ENCODE measurements at regions not wholly inside any gene's neighbourhood (a gene's known extent, or its start where the extent isn't known, plus 50 kb on each side); places are given as distances from the start of the nearest gene placed in this dataset.

DNA sequence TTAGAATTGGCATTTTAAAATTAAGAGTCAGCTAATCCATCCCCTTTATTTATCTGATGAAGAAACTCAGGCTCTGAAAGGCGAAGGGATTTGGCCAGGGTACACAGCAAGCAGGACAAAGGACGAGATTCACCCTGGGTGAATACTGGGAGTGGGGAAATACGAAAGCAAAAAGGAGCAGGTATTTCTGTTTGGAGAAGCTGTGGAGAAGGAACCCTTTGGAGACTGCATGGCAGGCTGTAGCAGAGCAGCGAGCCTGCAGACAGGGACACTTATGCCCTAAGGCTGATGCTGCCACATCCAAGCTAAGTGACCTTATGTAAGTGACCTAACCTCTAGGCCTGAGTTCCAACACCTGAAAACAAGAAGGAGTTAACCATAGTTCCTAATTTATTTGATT, 207.2 kb upstream of the C1orf87 start:
- no peak overlapping the region for H3K27ac ChIP-seq
- TF ChIP-seq, protein P1, sequence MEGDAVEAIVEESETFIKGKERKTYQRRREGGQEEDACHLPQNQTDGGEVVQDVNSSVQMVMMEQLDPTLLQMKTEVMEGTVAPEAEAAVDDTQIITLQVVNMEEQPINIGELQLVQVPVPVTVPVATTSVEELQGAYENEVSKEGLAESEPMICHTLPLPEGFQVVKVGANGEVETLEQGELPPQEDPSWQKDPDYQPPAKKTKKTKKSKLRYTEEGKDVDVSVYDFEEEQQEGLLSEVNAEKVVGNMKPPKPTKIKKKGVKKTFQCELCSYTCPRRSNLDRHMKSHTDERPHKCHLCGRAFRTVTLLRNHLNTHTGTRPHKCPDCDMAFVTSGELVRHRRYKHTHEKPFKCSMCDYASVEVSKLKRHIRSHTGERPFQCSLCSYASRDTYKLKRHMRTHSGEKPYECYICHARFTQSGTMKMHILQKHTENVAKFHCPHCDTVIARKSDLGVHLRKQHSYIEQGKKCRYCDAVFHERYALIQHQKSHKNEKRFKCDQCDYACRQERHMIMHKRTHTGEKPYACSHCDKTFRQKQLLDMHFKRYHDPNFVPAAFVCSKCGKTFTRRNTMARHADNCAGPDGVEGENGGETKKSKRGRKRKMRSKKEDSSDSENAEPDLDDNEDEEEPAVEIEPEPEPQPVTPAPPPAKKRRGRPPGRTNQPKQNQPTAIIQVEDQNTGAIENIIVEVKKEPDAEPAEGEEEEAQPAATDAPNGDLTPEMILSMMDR (IDR thresholded peaks at IDR 0.05) = no peak
- H3K4me1 ChIP-seq = peaks cover 0 to 14% (median 12%) of the 10 kb centered on the region in 3 donors
- H3K27me3 ChIP-seq = no peaks in the 10 kb centered on the region
- no peak overlapping the region for H3K4me3 ChIP-seq
- intact Hi-C loops (cut with DNase I) = loop anchor here in 1 of 3 donors (10.0 kb wide), 1 partner anchor 764 kb away; no protein-coding TSS in a partner anchor
- FAIRE-seq (no peak), ATAC-seq (peak in 3 of 4 donors; percentile 5 to 27 (median 5)), DNase-seq (no peak)
- WGBS, 2 donors = 92 to 96% methylated on average over 4 of the region's 4 CpGs
- no peaks in the 10 kb centered on the region for H3K9me3 ChIP-seq
- H3K36me3 ChIP-seq = no peaks in the 10 kb centered on the region

DNA sequence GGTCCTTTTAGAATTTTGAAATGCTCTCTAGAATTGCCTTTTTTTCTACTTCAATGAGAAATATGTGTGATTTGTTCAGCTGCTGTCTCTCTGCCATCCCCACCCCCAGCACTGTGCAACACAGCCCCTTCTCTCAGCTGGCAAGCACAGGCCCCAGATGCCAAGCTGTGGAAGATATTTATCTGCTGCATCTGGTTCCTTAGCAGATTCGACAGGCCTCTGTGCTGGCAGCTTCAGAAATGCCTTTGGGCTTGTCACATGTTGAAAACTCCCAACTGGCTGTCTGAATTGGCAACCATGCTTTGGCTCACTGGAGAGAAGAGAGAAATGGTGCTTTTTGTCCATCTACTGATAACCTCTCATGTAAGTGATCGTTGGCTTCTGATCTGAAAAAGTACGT, 206.7 kb upstream of the C1orf87 start:
- no peaks in the 10 kb centered on the region for H3K36me3 ChIP-seq
- FAIRE-seq (no peak), ATAC-seq (peak in 2 of 4 donors; percentile 6 to 40), DNase-seq (peak in 3 of 6 donors; percentile 4 to 21 (median 14))
- intact Hi-C loops (cut with DNase I) = loop anchor here in 1 of 3 donors (10.0 kb wide), 1 partner anchor 765 kb away; no protein-coding TSS in a partner anchor
- H3K27ac ChIP-seq = no peak overlapping the region
- 35 to 37% methylated on average over 3 of the region's 3 CpGs for WGBS, 2 donors
- H3K4me3 ChIP-seq = no peak overlapping the region
- peaks cover 2 to 16% (median 16%) of the 10 kb centered on the region in 3 donors for H3K4me1 ChIP-seq
- no peaks in the 10 kb centered on the region for H3K9me3 ChIP-seq
- H3K27me3 ChIP-seq = no peaks in the 10 kb centered on the region
- TF ChIP-seq, protein P1 (IDR thresholded peaks at IDR 0.05) = no peak

DNA sequence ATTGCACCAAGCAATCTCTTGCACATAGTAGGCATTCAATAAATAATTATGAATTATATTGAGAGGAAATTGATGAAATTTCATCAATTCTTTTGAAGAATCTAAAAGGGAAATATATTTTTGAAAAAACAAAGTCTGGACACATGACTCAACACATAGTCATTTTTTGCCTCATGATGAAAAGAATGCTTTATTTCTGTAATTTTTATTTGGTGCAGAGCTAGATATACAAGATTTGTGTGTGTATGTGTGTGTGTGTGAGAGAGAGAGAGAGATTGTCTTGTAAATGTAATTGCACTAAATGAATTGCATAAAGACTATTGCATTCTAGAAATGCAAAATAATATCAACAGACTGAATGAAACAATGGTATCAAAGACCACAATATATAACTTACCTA, 206.2 kb upstream of the C1orf87 start:
- FAIRE-seq (no peak), DNase-seq (no peak), ATAC-seq (no peak)
- H3K36me3 ChIP-seq = no peaks in the 10 kb centered on the region
- no peaks in the 10 kb centered on the region for H3K9me3 ChIP-seq
- TF ChIP-seq, protein P1 (IDR thresholded peaks at IDR 0.05) = no peak
- peaks cover 5 to 21% (median 21%) of the 10 kb centered on the region in 3 donors for H3K4me1 ChIP-seq
- H3K27me3 ChIP-seq = no peaks in the 10 kb centered on the region
- intact Hi-C loops (cut with DNase I) = loop anchor here in 1 of 3 donors (10.0 kb wide), 1 partner anchor 765 kb away; no protein-coding TSS in a partner anchor
- H3K4me3 ChIP-seq = no peak overlapping the region
- no peak overlapping the region for H3K27ac ChIP-seq

DNA sequence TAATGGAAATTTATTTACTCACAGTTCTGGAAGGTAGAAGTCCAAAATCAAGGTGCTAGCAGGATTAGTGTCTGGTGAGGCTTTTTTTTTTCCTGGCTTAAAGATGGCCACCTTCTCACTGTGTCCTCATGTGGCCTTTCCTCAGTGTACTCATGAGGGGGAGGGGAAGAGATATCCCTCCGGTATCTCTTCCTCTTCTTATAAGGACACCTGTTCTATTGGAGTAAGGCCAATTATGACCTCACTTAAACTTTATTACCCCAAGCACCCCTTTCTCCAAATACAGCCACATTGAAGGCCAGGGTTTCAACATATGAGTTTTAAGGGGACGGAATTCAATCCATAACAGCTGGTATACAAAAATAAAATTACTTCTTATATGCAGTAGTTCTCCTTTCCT, 203.7 kb upstream of the C1orf87 start:
- DNase-seq (peak in 1 of 6 donors; percentile 9), FAIRE-seq (no peak), ATAC-seq (peak in 1 of 4 donors; percentile 5)
- peaks cover 5 to 38% (median 28%) of the 10 kb centered on the region in 3 donors for H3K4me1 ChIP-seq
- no peaks in the 10 kb centered on the region for H3K36me3 ChIP-seq
- no peaks in the 10 kb centered on the region for H3K27me3 ChIP-seq
- intact Hi-C loops (cut with DNase I) = no loop called here
- WGBS, 2 donors = 43% methylated on average over 2 of the region's 2 CpGs
- TF ChIP-seq, protein P1 (IDR thresholded peaks at IDR 0.05) = no peak
- H3K9me3 ChIP-seq = no peaks in the 10 kb centered on the region
- H3K27ac ChIP-seq = no peak overlapping the region
- H3K4me3 ChIP-seq = no peak overlapping the region

DNA sequence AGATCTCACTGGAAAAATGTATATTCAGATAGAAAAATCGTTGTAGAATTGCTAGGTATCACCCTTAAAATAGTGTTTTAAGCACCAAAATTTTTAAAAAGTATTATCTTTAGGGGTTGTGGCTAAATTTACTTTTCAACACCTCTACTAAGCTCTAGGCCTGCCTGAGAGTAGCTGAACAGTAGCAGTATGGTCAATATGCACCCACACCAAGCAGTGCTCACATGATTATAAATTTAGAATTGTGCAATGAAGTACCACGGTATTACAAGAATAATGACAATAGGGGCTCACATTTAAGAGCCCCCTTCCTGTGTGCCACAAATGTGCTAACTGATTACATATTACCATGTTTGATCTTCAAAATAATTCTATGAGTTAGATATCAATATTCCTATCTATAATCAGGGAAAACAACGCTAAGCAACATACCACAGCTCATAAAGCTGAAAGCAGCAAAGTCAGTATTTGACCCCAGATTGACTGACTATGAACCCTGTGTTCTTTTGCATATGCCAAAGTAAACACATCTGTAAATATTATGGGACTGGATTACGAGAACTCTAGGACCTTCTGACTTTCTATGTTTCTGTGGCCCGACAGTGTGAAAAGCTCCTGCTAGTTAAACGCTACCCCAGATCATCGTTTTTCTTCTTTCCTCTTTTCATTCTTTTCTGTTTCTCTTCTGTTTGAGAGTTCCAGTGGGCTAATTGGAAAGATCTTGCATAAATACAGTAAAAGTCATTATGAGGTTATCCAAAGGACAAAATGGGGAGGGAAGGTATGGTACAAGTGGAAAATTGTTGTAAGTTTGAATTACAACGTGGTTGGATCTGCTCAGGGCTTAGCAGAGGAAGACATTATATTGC, 201.1 kb upstream of the C1orf87 start:
- no peak for FAIRE-seq
- Histone ChIP-seq H3K9me3 (no peaks in the 10 kb centered on the region), H3K4me1 (peaks cover 5 to 32% (median 19%) of the 10 kb centered on the region in 3 donors), H3K27ac (no peak overlapping the region), H3K4me3 (no peak overlapping the region), H3K36me3 (no peaks in the 10 kb centered on the region), H3K27me3 (no peaks in the 10 kb centered on the region)
- peak in 1 of 6 donors; percentile 13 for DNase-seq
- ATAC-seq = peak; percentile 81 to 97 (median 90)
- TF ChIP-seq, protein P1 (IDR thresholded peaks at IDR 0.05) = no peak
- intact Hi-C loops (cut with DNase I) = no loop called here
- WGBS, 2 donors = 29 to 39% methylated on average over 8 of the region's 8 CpGs
